IPS-18a (cell line): ENCODE measurements at regions not wholly inside any gene's neighbourhood (a gene's known extent, or its start where the extent isn't known, plus 50 kb on each side); places are given as distances from the start of the nearest gene placed in this dataset.

Source experiments
- H3K27ac ChIP-seq: one replicate; pipeline ENCODE4 v1.5.1; 2013; ENCODE audit warnings: low read length
- H3K27me3 ChIP-seq: one replicate; pipeline ENCODE4 v1.6.1; 2013; ENCODE audit warnings: mild to moderate bottlenecking, low read length; ENCODE audit not compliant: control insufficient read depth, insufficient read depth
- H3K36me3 ChIP-seq: one replicate; pipeline ENCODE4 v1.6.1; 2013; ENCODE audit warnings: low read depth, low read length; ENCODE audit not compliant: control insufficient read depth
- H3K4me1 ChIP-seq: one replicate; pipeline ENCODE4 v1.6.1; 2013; ENCODE audit warnings: low read depth, low read length; ENCODE audit not compliant: control insufficient read depth
- H3K4me3 ChIP-seq: one replicate; pipeline ENCODE4 v1.5.1; 2013; ENCODE audit warnings: low read length
- H3K9ac ChIP-seq: one replicate; pipeline ENCODE4 v1.6.1; 2013; ENCODE audit warnings: mild to moderate bottlenecking, low read length, moderate library complexity
- H3K9me3 ChIP-seq: one replicate; pipeline ENCODE4 v1.6.1; 2013; ENCODE audit warnings: low read depth, low read length; ENCODE audit not compliant: control insufficient read depth

DNA sequence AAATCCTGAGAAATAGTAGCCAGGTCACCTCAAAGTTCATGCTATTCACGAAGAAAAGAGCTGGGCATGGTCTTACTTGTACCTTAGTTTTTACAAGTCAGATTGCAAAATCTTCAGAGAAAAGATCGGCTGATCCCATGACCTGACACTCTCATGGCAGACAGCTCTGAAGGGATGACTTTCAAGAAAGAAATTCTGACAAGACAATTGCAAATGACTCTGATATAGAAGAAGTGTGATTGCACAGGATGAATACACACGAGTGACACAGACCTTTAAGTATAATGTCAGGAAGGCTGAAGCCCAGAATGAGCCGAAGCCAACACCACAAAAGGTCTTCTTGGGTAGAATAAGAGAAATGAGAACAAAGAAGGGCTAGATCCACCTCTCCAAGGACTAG is 59.4 kb upstream of the DRD2 start:
- H3K4me1 ChIP-seq: peaks cover 17% of the 10 kb centered on the region
- H3K27me3 ChIP-seq: no peaks in the 10 kb centered on the region
- H3K36me3 ChIP-seq: no peaks in the 10 kb centered on the region
- H3K9ac ChIP-seq: no peak overlapping the region
- H3K27ac ChIP-seq: no peak overlapping the region
- H3K9me3 ChIP-seq: no peaks in the 10 kb centered on the region
- no peak overlapping the region for H3K4me3 ChIP-seq

DNA sequence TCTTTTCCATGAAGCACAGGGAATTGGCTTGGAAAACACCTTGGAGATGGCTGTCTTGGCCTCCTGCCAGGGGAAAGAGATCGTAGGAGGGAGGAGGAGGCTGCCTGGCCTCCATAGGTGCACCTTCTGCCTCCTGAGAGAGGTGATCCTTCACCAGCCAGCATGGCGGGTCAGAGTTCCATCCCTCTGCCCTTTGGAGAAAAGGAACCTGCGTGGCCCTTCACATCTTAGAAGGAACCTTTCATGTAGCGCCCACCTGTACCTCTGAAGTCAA is 58.2 kb upstream of the DRD2 start:
- H3K27me3 ChIP-seq: no peaks in the 10 kb centered on the region
- peaks cover 5% of the 10 kb centered on the region for H3K4me1 ChIP-seq

DNA sequence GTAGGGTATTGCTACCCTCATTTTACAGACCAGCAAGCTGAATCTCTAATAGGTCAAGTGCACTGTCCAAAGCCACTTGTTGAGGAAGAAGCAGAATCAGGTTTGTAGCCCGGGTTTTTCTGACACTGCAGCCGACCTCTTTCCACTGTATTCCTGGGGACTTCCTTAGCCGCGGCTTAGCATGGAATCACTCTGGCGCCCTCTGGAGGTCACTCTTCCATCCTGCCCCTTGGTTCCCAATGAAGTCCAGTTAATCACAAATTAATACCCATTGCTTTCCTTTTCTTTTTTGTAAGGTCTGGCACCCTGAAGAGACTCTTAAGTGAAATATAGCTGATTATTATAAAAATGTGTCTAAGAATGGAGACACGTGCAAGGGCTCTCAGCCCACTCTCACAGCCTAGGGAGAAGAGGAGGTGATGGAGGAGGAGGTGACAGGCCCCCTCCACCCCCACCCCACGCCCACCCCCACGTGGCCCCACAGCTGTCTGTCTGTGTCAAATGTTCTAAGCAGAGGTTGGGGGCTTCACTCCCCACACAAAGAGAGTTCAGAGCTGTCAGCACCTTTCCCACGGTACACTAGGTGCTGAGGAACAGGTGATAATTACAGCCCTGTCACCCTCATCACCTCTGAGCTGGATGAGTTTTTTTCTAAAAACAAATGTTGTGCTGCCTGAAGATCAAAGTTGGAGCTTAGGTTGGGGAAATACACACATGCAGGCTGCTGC is 57.7 kb upstream of the DRD2 start:
- no peak overlapping the region for H3K4me3 ChIP-seq
- no peaks in the 10 kb centered on the region for H3K36me3 ChIP-seq
- H3K9me3 ChIP-seq: no peaks in the 10 kb centered on the region
- H3K4me1 ChIP-seq: no peaks in the 10 kb centered on the region
- no peak overlapping the region for H3K9ac ChIP-seq
- H3K27me3 ChIP-seq: no peaks in the 10 kb centered on the region
- no peak overlapping the region for H3K27ac ChIP-seq

More for the DNA sequence above, 58.2 kb upstream of the DRD2 start:
- H3K9me3 ChIP-seq: no peaks in the 10 kb centered on the region
- no peak overlapping the region for H3K9ac ChIP-seq
- H3K27ac ChIP-seq: no peak overlapping the region
- no peak overlapping the region for H3K4me3 ChIP-seq
- no peaks in the 10 kb centered on the region for H3K36me3 ChIP-seq

DNA sequence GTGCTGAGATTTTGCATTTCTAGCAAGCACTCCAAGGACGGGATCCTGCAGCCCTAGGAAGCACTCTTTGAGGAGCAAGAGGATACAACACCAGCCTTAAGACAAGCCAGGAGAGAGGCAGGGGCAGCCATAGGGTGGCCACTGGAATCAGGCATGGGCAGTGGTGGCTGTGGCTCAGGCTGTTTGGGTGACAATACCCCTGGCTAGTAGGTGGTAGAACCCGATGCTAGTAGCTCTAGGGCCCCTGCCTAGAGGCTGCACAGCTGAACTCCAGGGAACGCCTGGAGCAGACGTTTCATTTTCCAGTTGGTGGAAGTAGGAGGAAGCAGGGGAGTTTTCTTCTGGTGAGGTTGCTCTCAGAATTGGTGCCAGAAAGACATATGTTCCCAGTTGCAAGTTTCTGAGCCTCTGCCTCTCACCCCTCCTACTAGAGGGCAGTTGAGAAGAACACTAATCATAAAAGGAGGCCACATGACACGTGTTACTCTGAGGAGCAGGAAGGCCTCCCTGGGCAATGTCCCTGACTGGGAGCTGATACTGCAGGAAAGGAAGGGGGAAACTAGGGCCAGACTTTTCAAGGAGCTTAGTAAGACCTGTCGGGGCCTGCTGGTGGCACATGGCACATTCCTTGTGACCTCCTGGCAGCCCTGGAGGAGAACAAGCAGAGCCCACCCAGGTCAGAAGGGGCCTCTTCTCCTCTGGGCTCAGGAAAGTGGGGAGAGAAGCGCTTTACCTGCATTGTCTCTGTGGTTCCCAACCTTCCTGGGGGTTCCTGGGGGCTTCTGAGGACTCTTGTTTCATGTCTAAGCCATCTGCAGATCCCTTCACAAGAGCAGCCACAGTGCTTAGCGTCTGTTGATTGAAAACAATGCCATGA is 56.6 kb upstream of the DRD2 start:
- H3K27ac ChIP-seq: no peak overlapping the region
- no peaks in the 10 kb centered on the region for H3K4me1 ChIP-seq
- no peak overlapping the region for H3K4me3 ChIP-seq
- H3K9me3 ChIP-seq: no peaks in the 10 kb centered on the region
- no peak overlapping the region for H3K9ac ChIP-seq
- H3K27me3 ChIP-seq: no peaks in the 10 kb centered on the region
- no peaks in the 10 kb centered on the region for H3K36me3 ChIP-seq

DNA sequence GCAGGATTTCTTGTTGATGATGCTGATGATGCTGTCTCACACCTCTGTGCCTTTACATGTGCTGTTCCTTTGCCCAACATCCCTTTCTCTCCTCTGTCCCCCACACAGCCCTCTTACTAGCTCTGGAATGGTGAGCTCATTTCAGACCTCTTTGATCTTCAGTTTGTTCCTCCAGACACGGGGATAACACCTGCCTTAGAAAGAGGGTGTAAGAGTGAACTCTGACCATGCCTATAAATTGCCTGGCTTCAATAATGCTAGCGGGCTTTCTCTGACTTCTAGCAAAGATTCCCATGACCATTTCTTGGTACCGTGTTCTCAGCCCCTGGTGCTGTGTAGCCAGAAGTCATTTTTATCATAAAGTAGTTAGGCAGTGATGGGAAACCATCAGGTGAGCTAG is 55.9 kb upstream of the DRD2 start:
- no peaks in the 10 kb centered on the region for H3K9me3 ChIP-seq
- no peak overlapping the region for H3K4me3 ChIP-seq
- no peak overlapping the region for H3K27ac ChIP-seq
- no peaks in the 10 kb centered on the region for H3K4me1 ChIP-seq
- no peaks in the 10 kb centered on the region for H3K36me3 ChIP-seq
- no peak overlapping the region for H3K9ac ChIP-seq
- no peaks in the 10 kb centered on the region for H3K27me3 ChIP-seq

DNA sequence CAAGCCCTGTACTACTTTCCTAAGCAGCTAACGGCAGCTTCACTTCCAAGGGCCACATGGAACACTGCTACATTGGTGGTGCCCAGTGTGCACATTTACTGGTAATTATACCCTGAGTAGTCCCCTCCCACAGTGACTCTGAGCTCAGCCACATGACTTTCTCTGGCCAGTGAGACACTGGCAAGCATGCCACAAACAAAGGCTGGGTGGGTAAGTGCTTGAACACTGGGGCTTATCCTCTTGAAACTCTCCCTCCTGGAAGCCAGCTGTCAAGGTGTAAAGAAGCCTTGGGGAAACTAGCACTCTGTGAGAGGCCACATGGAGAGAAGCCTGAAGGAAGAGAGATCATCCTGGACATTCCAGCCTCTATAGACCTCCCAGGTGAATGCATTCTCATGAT is 54.4 kb upstream of the DRD2 start:
- H3K27ac ChIP-seq: no peak overlapping the region
- no peaks in the 10 kb centered on the region for H3K9me3 ChIP-seq
- H3K27me3 ChIP-seq: no peaks in the 10 kb centered on the region
- no peak overlapping the region for H3K4me3 ChIP-seq
- H3K9ac ChIP-seq: no peak overlapping the region
- H3K4me1 ChIP-seq: no peaks in the 10 kb centered on the region
- no peaks in the 10 kb centered on the region for H3K36me3 ChIP-seq

DNA sequence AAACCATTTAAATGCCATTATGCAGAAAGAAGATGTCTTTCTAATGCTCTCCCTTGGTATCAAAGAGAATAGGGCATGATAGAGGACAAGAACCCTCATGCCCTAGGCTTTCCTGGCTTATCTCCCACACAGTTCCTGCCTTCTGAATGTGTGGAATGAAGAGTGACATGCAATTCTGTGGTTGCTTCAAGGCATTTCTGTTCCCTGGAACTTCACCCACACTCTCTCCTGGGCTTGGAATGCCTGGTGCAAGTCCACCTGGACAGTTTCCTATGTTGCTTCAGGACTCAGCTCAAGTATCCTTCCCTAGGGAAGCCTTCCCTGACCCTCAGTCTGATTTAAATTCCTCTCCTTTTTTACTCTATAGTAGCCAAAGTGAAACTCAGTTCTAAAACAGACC is 53.8 kb upstream of the DRD2 start:
- Histone ChIP-seq H3K9me3 (no peaks in the 10 kb centered on the region), H3K27me3 (no peaks in the 10 kb centered on the region), H3K4me1 (no peaks in the 10 kb centered on the region), H3K27ac (no peak overlapping the region), H3K4me3 (no peak overlapping the region), H3K9ac (no peak overlapping the region), H3K36me3 (no peaks in the 10 kb centered on the region)

DNA sequence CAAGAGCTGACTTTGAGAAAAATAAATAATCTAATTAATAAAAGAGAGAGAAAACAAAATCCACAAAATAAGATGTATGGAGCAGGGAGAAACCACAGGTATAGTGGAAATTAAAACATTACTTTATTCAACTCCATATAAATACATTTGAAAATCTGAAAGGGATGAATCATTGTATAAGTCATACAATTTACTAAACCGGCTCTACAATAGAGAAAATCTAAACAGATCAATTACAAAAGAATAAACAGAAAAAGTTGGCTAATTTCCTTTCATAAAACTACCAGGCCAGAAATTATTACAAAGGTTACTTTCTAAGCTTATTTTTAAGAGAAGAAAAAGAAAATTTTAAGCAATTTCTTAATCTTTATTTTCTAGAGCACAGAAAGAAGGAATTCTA is 51.3 kb upstream of the DRD2 start:
- H3K27ac ChIP-seq: no peak overlapping the region
- no peaks in the 10 kb centered on the region for H3K36me3 ChIP-seq
- H3K4me3 ChIP-seq: no peak overlapping the region
- H3K9ac ChIP-seq: no peak overlapping the region
- no peaks in the 10 kb centered on the region for H3K9me3 ChIP-seq
- no peaks in the 10 kb centered on the region for H3K4me1 ChIP-seq
- no peaks in the 10 kb centered on the region for H3K27me3 ChIP-seq
